BE2C (cell line): ENCODE measurements at regions not wholly inside any gene's neighbourhood (a gene's known extent, or its start where the extent isn't known, plus 50 kb on each side); places are given as distances from the start of the nearest gene placed in this dataset.

Experiments
- DNase-seq: peaks from one replicate; pipeline ENCODE4 v3.0.0-alpha.2; 2020
- H3K27me3 ChIP-seq: fragments of 250-450 bp; sonication (Bioruptor Pico); 2 replicates; pipeline ENCODE4 v1.5.1; 2020; ENCODE audit warnings: mild to moderate bottlenecking
- H3K36me3 ChIP-seq: fragments of 250-450 bp; sonication (Bioruptor Pico); 2 replicates; pipeline ENCODE4 v1.5.1; 2020; ENCODE audit warnings: mild to moderate bottlenecking
- H3K4me1 ChIP-seq: fragments of 250-450 bp; sonication (Bioruptor Pico); 2 replicates; pipeline ENCODE4 v1.5.1; 2020
- H3K4me3 ChIP-seq: 2 replicates; pipeline ENCODE4 v1.5.1; 2011; ENCODE audit warnings: low read depth, low read length
- H3K9me3 ChIP-seq: fragments of 250-450 bp; sonication (Bioruptor Pico); 2 replicates; pipeline ENCODE4 v1.5.1; 2020
- CTCF ChIP-seq: IDR thresholded peaks from 2 replicates; pipeline ENCODE4 v1.5.1; 2012; ENCODE audit warnings: mild to moderate bottlenecking, low read depth, low read length

DNA sequence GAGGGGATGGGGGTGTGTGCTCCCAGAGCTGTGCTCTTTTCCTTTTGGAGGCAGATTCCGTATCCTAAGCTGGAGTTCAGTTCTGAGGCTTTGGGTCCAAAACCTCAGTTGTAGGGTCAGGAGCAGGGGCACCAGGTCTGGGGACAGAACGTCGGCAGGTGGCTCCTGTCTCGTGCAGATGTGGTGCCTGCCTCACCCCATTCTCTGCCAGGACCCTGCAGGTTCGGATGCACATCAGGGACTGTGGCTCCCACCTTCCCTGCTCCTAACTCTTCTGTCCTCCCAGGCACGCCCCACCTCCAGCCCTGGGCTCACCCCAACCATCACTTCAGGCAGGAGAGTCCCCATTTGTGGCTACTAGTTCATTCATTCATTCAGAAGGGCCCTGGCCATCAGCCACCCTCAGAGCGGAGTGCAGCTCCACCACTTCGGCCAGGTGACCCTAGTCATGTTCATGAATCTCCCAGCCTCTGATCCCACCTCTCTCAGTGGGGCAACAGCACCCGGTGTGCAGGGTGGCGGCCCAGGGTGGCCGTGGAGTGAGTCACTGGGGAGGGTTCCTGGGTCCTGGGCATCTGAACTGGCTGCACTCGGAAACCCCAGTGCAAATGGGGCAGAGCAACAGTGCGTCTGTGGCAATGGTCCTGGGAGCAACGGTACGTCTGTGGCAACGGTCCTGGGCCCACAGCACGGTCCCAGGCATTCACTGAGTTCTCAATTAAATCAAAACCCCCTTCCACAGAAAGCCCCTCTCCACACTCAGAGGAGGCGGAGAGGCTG, 100.8 kb upstream of the FAM20C start:
- no peak for TF ChIP-seq CTCF
- H3K27me3 ChIP-seq, result no peaks in the 10 kb centered on the region

GRCh38 chr7:92231-92674, 100.1 kb upstream of the FAM20C start:
- DNase-seq, result no peak
- Histone ChIP-seq H3K4me1 (no peaks in the 10 kb centered on the region), H3K9me3 (0 out of 2 replicates have a peak, but pooled peaks cover 2% of the 10 kb centered on the region), H3K27me3 (no peaks in the 10 kb centered on the region), H3K4me3 (no peak overlapping the region), H3K36me3 (no peaks in the 10 kb centered on the region)
- no peak for TF ChIP-seq CTCF

More for the DNA sequence above, 100.8 kb upstream of the FAM20C start:
- DNase-seq, result no peak
- H3K36me3 ChIP-seq, result no peaks in the 10 kb centered on the region
- H3K4me3 ChIP-seq, result no peak overlapping the region
- 0 out of 2 replicates have a peak, but pooled peaks cover 2% of the 10 kb centered on the region for H3K9me3 ChIP-seq
- no peaks in the 10 kb centered on the region for H3K4me1 ChIP-seq

GRCh38 chr7:92888-93672, 99.3 kb upstream of the FAM20C start:
- Histone ChIP-seq H3K36me3 (no peaks in the 10 kb centered on the region), H3K4me3 (no peak overlapping the region), H3K27me3 (no peaks in the 10 kb centered on the region), H3K4me1 (no peaks in the 10 kb centered on the region), H3K9me3 (0 out of 2 replicates have a peak, but pooled peaks cover 2% of the 10 kb centered on the region)
- no peak for DNase-seq
- no peak for TF ChIP-seq CTCF

- no peaks in the 10 kb centered on the region for H3K27me3 ChIP-seq
- no peaks in the 10 kb centered on the region for H3K4me1 ChIP-seq
- no peak for DNase-seq
- no peak for TF ChIP-seq CTCF
- no peak overlapping the region for H3K4me3 ChIP-seq
- H3K36me3 ChIP-seq, result no peaks in the 10 kb centered on the region
- 0 out of 2 replicates have a peak, but pooled peaks cover 2% of the 10 kb centered on the region for H3K9me3 ChIP-seq
Observed at GRCh38 chr7:94251-94801, 98.0 kb upstream of the FAM20C start.

DNA sequence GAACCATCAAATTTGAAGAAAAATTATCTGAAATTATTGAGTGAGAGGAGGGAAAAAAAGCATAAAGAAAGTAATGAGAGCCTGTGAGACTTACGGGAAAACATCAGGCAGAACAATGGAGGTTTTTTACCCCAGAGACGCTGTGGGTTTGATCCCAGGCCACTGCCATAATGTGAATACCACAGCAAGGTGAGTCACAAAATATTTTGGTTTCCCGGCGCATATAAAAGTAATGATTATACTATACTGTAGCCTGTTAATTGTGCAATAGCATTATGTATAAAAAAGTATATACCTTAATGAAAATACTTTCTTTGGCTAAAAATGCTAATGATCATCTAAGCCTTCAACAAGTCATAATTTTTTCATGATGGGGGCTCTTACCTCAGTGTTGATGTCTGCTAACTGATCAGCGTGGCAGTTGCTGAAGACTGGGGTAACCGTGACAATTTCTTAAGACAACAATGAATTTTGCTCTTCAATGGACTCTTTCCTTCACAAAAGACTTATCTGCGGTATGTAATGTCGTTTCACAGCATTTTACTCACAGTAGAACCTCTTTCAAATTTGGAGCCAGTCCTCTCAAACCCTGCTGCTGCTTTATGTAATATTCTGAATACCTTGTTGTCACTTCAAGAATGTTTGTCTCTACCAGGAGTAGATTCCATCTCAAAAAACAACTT, 97.0 kb upstream of the FAM20C start:
- Histone ChIP-seq H3K9me3 (0 out of 2 replicates have a peak, but pooled peaks cover 2% of the 10 kb centered on the region), H3K36me3 (no peaks in the 10 kb centered on the region), H3K27me3 (no peaks in the 10 kb centered on the region), H3K4me1 (no peaks in the 10 kb centered on the region), H3K4me3 (no peak overlapping the region)
- DNase-seq, result no peak
- TF ChIP-seq CTCF, result no peak
